Activated CD8-positive, alpha-beta memory T cell treated with anti-CD3 and anti-CD28 coated beads for 48 hours (primary cell): ENCODE measurements at regions not wholly inside any gene's neighbourhood (a gene's known extent, or its start where the extent isn't known, plus 50 kb on each side); places are given as distances from the start of the nearest gene placed in this dataset.

Experiments used
- DNase-seq, 3 experiments: peaks; one replicate each; pipeline ENCODE4 v3.0.0-alpha.2; 2020; ENCODE audit warnings: low read depth in 2 of 3, low spot score in 2 of 3

- DNase-seq: no peak
Measured at GRCh38 chr20:51162015-51162414, 139.1 kb upstream of the KCNG1 start.

GRCh38 chr20:51160821-51161220, 137.9 kb upstream of the KCNG1 start:
- no peak for DNase-seq

GRCh38 chr20:51159981-51160380, 137.1 kb upstream of the KCNG1 start:
- no peak for DNase-seq

- DNase-seq: no peak
Measured at GRCh38 chr20:51159303-51159702, 136.4 kb upstream of the KCNG1 start.

GRCh38 chr20:51158226-51158625, 135.3 kb upstream of the KCNG1 start:
- DNase-seq: no peak

GRCh38 chr20:51156041-51156982, 133.4 kb upstream of the KCNG1 start:
- no peak for DNase-seq

GRCh38 chr20:51154708-51155690, 132.1 kb upstream of the KCNG1 start:
- no peak for DNase-seq

GRCh38 chr20:51153867-51154707, 131.2 kb upstream of the KCNG1 start:
- no peak for DNase-seq

GRCh38 chr20:51148941-51149340, 126.0 kb upstream of the KCNG1 start:
- no peak for DNase-seq

GRCh38 chr20:51144476-51144875, 121.6 kb upstream of the KCNG1 start:
- no peak for DNase-seq

- no peak for DNase-seq
Measured at GRCh38 chr20:51143652-51144051, 120.7 kb upstream of the KCNG1 start.

GRCh38 chr20:51142448-51142847, 119.5 kb upstream of the KCNG1 start:
- DNase-seq: no peak

GRCh38 chr20:51140671-51141070, 117.8 kb upstream of the KCNG1 start:
- no peak for DNase-seq

- DNase-seq: no peak
Measured at GRCh38 chr20:51139891-51140290, 117.0 kb upstream of the KCNG1 start.

- DNase-seq: no peak
Measured at GRCh38 chr20:51138576-51138975, 115.7 kb upstream of the KCNG1 start.

GRCh38 chr20:51137461-51137860, 114.6 kb upstream of the KCNG1 start:
- no peak for DNase-seq

- no peak for DNase-seq
Measured at GRCh38 chr20:51135926-51136715, 113.2 kb upstream of the KCNG1 start.

- no peak for DNase-seq
Measured at GRCh38 chr20:51134405-51134804, 111.5 kb upstream of the KCNG1 start.

- DNase-seq: no peak
Measured at GRCh38 chr20:51132279-51132678, 109.4 kb upstream of the KCNG1 start.

GRCh38 chr20:51131811-51132210, 108.9 kb upstream of the KCNG1 start:
- DNase-seq: no peak
